ENCODE measurements at regions not wholly inside any gene's neighbourhood (a gene's known extent, or its start where the extent isn't known, plus 50 kb on each side); places are given as distances from the start of the nearest gene placed in this dataset.
"Not testable (repeated sequence)": the region's sequence is repeated elsewhere in the genome, so short reads cannot be mapped to it uniquely, and the experiment has no call there.

- DNase-seq (ENCODE audit: low read depth in 2 of 2, low spot score in 1 of 2), result no peak
Measured at GRCh38 chr2:595831-596592, 81.2 kb downstream of the TMEM18 start.

DNA sequence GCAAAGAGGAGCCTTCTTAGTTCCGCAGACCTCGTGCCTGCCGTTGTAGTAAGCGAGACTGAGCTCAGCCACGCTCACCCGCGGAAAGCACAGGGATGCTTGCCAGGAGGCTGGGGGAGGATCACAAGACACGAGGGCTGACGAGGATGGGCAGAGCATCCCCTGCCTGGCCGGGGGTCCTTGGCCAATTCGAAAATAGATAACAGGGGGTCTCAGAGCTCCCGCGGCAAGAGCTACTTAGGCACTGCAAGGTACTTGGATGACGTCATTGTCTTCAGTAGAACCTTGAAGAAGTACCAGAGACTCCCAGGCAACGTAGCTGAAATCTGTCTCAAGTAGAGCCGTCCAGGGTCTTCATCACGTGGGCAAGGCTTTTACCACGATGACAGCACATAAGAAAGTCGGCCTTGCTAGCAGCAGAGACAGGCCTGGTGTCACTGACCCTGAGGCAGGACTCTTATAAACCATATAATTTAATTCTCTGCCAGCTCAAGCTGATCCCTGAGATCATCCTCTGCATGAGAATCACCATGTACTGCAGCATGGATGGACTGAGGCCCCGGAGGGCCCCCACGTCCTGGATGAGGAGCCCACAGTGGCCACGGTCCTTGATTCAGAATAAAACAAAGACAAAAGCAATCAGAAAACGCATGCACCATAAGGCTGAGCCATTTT, 81.9 kb downstream of the TMEM18 start:
- DNase-seq (ENCODE audit: low read depth in 2 of 2, low spot score in 1 of 2), result no peak

DNA sequence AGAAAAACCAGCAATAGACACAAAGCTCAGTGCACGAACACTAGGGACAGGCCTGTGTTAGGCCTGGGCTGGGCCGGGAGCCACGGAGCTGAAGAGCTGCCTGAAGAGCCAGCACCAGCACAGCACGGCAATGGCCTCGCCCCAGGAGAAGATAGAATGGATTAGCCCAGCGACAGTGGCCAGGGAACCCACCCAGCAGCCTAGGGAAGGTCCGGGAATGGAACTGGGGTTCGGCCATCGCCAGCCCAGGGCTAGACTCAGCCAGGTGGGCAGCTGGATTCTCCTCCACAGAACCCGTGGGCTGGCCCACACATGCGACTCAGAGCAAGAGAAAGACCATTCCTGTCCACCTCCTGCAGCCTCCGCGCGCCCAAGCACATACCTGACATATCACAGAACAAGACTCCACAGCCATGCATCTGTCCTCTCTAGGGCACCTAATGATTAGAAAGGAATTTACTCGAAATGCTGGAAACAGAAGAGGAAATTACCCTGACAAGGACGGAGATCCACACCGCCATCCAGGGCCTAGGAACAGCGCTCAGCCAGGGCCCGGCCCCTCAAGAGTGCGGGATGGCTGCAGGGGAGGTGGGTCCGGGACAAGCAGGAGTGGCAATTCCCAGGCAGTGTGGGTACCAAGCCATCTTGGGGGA, 82.8 kb downstream of the TMEM18 start:
- no peak for DNase-seq (ENCODE audit: low read depth in 2 of 2, low spot score in 1 of 2)

GRCh38 chr2:593356-594026, 83.7 kb downstream of the TMEM18 start:
- no peak for DNase-seq (ENCODE audit: low read depth in 2 of 2, low spot score in 1 of 2)

- no peak for DNase-seq (ENCODE audit: low read depth in 2 of 2, low spot score in 1 of 2)
Measured at GRCh38 chr2:592737-593136, 84.5 kb downstream of the TMEM18 start.

GRCh38 chr2:590214-591175, 86.7 kb downstream of the TMEM18 start:
- DNase-seq (ENCODE audit: low read depth in 2 of 2, low spot score in 1 of 2), result no peak

DNA sequence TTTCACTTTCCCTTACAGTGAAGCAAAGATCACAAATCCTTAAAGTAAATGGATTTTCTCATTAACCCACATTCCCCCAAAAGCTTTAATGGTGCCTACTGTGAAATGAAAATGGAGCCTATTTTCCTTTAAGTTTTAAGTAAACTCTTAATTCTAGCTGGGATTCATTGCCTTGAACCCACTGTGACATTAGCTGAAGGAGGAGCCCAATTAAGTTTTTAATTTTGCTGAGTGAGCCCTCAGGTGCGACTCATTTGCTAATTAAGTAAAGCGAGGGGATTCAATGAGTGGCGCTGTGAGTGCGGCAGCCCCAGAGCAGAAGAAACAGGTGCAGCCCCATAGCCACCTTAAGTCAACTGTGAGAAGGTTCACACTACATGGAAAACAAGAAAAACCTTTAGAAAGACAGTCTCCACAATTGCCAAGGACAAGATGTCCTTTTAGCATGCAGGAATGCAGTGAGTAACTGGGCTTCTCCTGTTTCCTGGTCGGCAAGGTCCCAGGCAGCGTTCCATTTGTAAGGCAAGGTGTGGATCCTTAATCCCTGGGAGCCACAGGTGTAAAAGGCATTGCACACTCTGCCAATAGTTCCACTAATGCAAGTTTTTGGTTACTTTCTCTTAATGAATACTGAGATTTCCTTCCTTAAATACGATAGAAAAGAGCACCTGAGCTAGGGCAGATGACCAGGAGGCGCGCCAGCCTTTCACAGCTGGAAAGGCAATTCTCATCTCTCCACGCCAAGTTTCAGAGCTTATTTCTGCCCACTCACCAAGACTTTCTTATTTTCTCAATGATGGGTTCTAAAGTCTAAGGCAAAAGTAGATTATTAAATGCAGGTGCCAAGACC, 87.7 kb downstream of the TMEM18 start:
- DNase-seq (ENCODE audit: low read depth in 2 of 2, low spot score in 1 of 2), result no peak

GRCh38 chr2:588074-588645, 89.0 kb downstream of the TMEM18 start:
- no peak for DNase-seq (ENCODE audit: low read depth in 2 of 2, low spot score in 1 of 2)

- no peak for DNase-seq (ENCODE audit: low read depth in 2 of 2, low spot score in 1 of 2)
Measured at GRCh38 chr2:587087-587960, 89.9 kb downstream of the TMEM18 start.

DNA sequence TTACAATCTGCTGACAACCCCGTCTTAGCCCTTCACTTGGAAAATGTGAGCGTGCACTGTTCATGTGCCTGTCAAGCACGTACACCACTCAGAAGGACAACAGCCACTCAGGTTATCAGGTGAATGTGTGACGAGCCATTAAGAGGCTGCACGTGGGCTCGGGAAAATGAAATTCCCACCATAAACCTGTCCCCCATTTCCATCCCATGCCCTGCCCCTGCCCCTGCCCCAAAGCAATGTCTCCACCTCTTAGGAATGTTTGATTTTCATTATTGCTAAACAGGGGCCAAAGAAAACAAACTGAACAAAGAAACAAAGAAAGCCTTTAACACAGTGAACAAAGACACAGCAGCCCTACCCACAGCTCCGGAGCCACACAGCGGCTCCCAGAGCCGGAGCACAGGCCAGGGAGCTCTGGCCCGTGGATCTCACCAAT, 90.5 kb downstream of the TMEM18 start:
- DNase-seq (ENCODE audit: low read depth in 2 of 2, low spot score in 1 of 2), result no peak

GRCh38 chr2:584863-585823, 92.1 kb downstream of the TMEM18 start:
- peak in 1 of 2 donors; percentile 2 for DNase-seq (ENCODE audit: low read depth in 2 of 2, low spot score in 1 of 2)

GRCh38 chr2:583666-584065, 93.5 kb downstream of the TMEM18 start:
- no peak for DNase-seq (ENCODE audit: low read depth in 2 of 2, low spot score in 1 of 2)

DNA sequence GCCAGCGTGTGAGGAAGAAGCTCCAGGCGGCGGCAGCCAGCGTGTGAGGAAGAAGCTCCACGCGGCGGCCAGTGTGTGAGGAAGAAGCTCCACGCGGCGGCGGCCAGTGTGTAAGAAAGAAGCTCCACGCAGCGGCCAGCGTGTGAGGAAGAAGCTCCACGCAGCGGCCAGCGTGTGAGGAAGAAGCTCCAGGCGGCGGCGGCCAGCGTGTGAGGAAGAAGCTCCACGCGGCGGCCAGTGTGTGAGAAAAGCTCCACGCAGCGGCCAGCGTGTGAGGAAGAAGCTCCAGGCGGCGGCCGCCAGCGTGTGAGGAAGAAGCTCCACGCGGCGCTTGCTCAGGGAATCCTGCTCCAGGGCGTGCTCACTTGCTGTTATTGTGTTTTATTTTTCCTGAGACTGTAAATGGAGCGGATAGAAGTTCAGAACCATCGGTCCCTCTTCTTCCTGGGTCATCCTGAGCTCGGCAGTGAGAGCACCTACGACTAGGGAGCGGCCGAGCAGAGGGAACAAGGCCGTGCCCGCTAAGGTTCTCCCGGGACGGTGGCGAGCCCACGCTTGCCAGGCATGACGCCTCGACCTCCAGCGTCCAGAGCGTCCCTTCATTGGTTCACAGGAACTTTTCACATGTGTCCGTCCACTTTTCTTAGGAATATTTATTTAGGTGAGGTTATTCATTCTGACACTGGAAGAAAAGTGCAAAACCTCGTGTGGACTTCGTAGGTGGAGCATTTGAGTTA, 94.2 kb downstream of the TMEM18 start:
- DNase-seq (ENCODE audit: low read depth in 2 of 2, low spot score in 1 of 2), result no peak

DNA sequence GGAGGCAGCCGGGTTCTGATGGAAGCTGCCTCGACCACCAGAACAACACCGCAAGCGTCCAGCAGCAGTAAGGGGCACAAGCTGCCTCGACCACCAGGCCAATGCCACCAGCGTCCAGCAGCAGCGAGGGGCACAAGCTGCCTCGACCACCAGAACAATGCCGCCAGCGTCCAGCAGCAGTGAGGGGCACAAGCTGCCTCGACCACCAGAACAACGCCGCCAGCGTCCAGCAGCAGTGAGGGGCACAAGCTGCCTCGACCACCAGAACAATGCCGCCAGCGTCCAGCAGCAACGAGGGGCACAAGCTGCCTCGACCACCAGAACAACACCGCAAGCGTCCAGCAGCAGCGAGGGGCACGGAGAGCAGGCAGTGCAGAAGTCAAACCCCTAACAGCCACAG, 94.9 kb downstream of the TMEM18 start:
- DNase-seq (ENCODE audit: low read depth in 2 of 2, low spot score in 1 of 2), result not testable (repeated sequence)

DNA sequence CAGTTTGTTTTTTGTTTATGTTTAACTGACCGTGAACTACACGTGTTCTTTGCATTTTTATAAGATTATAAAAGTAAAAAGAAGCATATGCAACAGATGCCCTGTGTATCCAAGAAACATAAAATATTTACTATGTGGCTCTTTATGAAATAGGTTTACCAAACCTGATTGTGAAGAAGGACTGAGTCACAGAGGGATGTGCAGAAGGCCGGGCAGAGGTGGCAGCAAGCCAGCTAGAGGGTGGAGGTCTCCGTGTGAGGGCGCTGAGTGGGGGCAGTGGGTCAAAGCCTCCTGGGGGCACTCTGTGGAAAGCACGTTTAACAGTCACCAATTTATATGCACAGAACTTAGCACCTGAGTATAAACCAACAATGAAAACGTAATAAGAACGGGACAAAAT, 97.2 kb downstream of the TMEM18 start:
- no peak for DNase-seq (ENCODE audit: low read depth in 2 of 2, low spot score in 1 of 2)

DNA sequence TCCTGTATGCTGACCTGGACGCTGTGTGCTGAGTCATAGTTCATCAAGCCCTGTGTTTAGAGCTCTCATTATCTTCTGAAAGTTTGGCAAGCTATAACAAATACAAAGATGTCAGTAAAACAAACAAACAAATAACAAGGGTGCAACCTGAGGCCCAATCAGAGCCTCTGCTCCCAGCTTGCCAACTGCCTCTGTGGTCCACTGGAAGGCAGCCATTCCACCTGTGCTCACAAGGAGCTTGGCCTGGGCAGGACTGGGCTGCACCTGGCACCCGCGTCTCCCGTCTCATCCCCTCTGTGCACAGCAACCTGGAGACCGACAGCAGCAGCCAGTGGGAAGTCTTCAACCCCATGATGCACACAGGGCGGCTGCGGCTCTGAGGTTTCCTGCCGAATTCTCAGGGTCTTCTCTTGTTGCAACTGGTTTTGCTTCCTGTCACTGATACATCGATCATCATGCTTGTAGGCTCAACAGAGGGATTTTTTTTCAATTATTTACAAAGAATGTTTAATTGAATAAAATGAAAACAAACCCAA, 97.8 kb downstream of the TMEM18 start:
- DNase-seq (ENCODE audit: low read depth in 2 of 2, low spot score in 1 of 2), result no peak
